HG03135 (cell line): ENCODE measurements at regions not wholly inside any gene's neighbourhood (a gene's known extent, or its start where the extent isn't known, plus 50 kb on each side); places are given as distances from the start of the nearest gene placed in this dataset.

Experiments
- ATAC-seq: cut with Tn5 transposase; IDR thresholded peaks from one replicate; pipeline ENCODE4 v1.9.1; 2021; ENCODE audit warnings: mild to moderate bottlenecking, moderate library complexity; ENCODE audit not compliant: unreplicated experiment

GRCh38 chr3:174767853-174768382 lies 91.2 kb upstream of the NAALADL2 start:
- ATAC-seq, result no peak

GRCh38 chr3:174769171-174769570 lies 90.0 kb upstream of the NAALADL2 start:
- ATAC-seq, result no peak

GRCh38 chr3:174775603-174776002 lies 83.5 kb upstream of the NAALADL2 start:
- no peak for ATAC-seq

- no peak for ATAC-seq
Observed at GRCh38 chr3:174776123-174776522, 83.0 kb upstream of the NAALADL2 start.

- no peak for ATAC-seq
Observed at GRCh38 chr3:174776636-174777035, 82.5 kb upstream of the NAALADL2 start.

- no peak for ATAC-seq
Observed at GRCh38 chr3:174777813-174778212, 81.3 kb upstream of the NAALADL2 start.

- no peak for ATAC-seq
Observed at GRCh38 chr3:174783502-174783901, 75.6 kb upstream of the NAALADL2 start.

- no peak for ATAC-seq
Observed at GRCh38 chr3:174784206-174784934, 74.8 kb upstream of the NAALADL2 start.

- ATAC-seq, result no peak
Observed at GRCh38 chr3:174786825-174787224, 72.3 kb upstream of the NAALADL2 start.

GRCh38 chr3:174791161-174791560 lies 68.0 kb upstream of the NAALADL2 start:
- no peak for ATAC-seq

GRCh38 chr3:174792864-174793263 lies 66.3 kb upstream of the NAALADL2 start:
- no peak for ATAC-seq
